NT2/D1 (cell line): ENCODE measurements at regions not wholly inside any gene's neighbourhood (a gene's known extent, or its start where the extent isn't known, plus 50 kb on each side); places are given as distances from the start of the nearest gene placed in this dataset.

ENCODE experiments used
- SUZ12 ChIP-seq: IDR thresholded peaks from 2 replicates; pipeline ENCODE4 v1.6.1; 2011; ENCODE audit not compliant: insufficient read length, insufficient read depth; ENCODE audit errors: extremely low read depth
- YY1 ChIP-seq: IDR thresholded peaks from 2 replicates; pipeline ENCODE4 v1.6.1; 2011; ENCODE audit not compliant: insufficient read length, insufficient read depth
- ZNF274 ChIP-seq: IDR thresholded peaks from 2 replicates; pipeline ENCODE4 v1.6.1; 2011; ENCODE audit warnings: mild to moderate bottlenecking, low read depth, low read length

DNA sequence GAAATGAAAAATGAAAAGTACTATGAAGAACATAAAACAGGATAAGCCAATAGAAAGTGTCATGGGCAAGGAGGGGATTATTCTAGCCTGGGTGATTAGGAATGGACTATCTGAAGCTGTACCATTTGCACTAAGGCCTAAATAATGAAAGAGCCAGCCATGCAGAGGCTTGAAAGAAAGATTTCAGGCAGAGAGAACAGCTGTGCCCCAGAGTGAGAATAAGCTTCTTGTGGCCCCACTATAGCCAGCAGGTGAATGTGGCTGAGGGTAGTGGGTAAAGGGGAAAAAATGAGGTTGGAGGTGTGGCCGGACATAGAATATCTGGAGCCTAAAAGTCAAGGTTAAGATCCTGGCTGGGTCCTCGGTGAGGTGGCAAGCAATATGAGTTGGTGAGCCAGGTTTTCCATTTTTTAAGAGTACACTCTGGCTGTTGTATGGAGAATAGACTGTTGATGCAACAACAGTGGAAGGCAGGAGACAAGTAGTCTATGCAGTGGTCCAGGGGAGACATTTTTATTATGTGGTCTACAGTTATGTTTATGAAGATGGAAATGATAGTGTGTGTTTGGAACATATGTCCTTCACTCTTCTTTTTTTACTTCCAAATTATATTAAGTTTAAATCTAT lies 135.2 kb upstream of the SETBP1 start:
- TF ChIP-seq SUZ12: no peak
- TF ChIP-seq ZNF274: no peak
- TF ChIP-seq YY1: no peak
